ENCODE measurements at regions not wholly inside any gene's neighbourhood (a gene's known extent, or its start where the extent isn't known, plus 50 kb on each side); places are given as distances from the start of the nearest gene placed in this dataset.
"Not testable (repeated sequence)": the region's sequence is repeated elsewhere in the genome, so short reads cannot be mapped to it uniquely, and the experiment has no call there.

- Histone ChIP-seq H3K27me3 (no peaks in the 10 kb centered on the region), H3K9me3 (no peaks in the 10 kb centered on the region), H3K4me3 (no peak overlapping the region), H3K4me1 (no peaks in the 10 kb centered on the region), H3K27ac (no peak overlapping the region), H3K36me3 (no peaks in the 10 kb centered on the region)
- WGBS, 2 donors, result 63 to 74% methylated on average over 2 of the region's 2 CpGs
- no peak for TF ChIP-seq EP300 (IDR thresholded peaks at IDR 0.05)
- TF ChIP-seq POLR2AphosphoS5 (IDR thresholded peaks at IDR 0.05), result no peak
- TF ChIP-seq POLR2A (IDR thresholded peaks at IDR 0.05), result no peak
- no peak for TF ChIP-seq CTCF (IDR thresholded peaks at IDR 0.05)
- DNase-seq, result no peak
- intact Hi-C loops (cut with DNase I), result no loop called here
Measured at GRCh38 chr1:121448851-121449250, 264.1 kb downstream of the SRGAP2C start.

- Histone ChIP-seq H3K9me3 (no peaks in the 10 kb centered on the region), H3K4me1 (no peaks in the 10 kb centered on the region), H3K36me3 (no peaks in the 10 kb centered on the region), H3K27me3 (no peaks in the 10 kb centered on the region), H3K4me3 (no peak overlapping the region), H3K27ac (no peak overlapping the region)
- DNase-seq, result no peak
- WGBS, 2 donors, result 98% methylated on average over 1 of the region's 1 CpG
- intact Hi-C loops (cut with DNase I), result no loop called here
- TF ChIP-seq EP300 (IDR thresholded peaks at IDR 0.05) (no peak), POLR2AphosphoS5 (IDR thresholded peaks at IDR 0.05) (no peak), CTCF (IDR thresholded peaks at IDR 0.05) (no peak), POLR2A (IDR thresholded peaks at IDR 0.05) (no peak)
Measured at GRCh38 chr1:121452484-121452883, 267.7 kb downstream of the SRGAP2C start.

- intact Hi-C loops (cut with DNase I), result no loop called here
- Histone ChIP-seq H3K27ac (no peak overlapping the region), H3K36me3 (no peaks in the 10 kb centered on the region), H3K4me1 (no peaks in the 10 kb centered on the region), H3K4me3 (no peak overlapping the region), H3K9me3 (no peaks in the 10 kb centered on the region), H3K27me3 (no peaks in the 10 kb centered on the region)
- 23 to 25% methylated on average over 2 of the region's 2 CpGs for WGBS, 2 donors
- DNase-seq, result no peak
- TF ChIP-seq EP300 (IDR thresholded peaks at IDR 0.05) (no peak), CTCF (IDR thresholded peaks at IDR 0.05) (no peak), POLR2AphosphoS5 (IDR thresholded peaks at IDR 0.05) (no peak), POLR2A (IDR thresholded peaks at IDR 0.05) (no peak)
Measured at GRCh38 chr1:121458291-121459048, 273.7 kb downstream of the SRGAP2C start.

- intact Hi-C loops (cut with DNase I), result no loop called here
- H3K36me3 ChIP-seq, result no peaks in the 10 kb centered on the region
- no peaks in the 10 kb centered on the region for H3K4me1 ChIP-seq
- H3K27me3 ChIP-seq, result no peaks in the 10 kb centered on the region
- no peak for TF ChIP-seq EP300 (IDR thresholded peaks at IDR 0.05)
- TF ChIP-seq POLR2A (IDR thresholded peaks at IDR 0.05), result no peak
- TF ChIP-seq POLR2AphosphoS5 (IDR thresholded peaks at IDR 0.05), result no peak
- TF ChIP-seq CTCF (IDR thresholded peaks at IDR 0.05), result no peak
- H3K27ac ChIP-seq, result no peak overlapping the region
- H3K4me3 ChIP-seq, result no peak overlapping the region
- no peak for DNase-seq
- no peaks in the 10 kb centered on the region for H3K9me3 ChIP-seq
- whole genome bisulfite sequencing, 2 donors, result 78 to 85% methylated on average over 2 of the region's 2 CpGs
Measured at GRCh38 chr1:121459235-121459634, 274.5 kb downstream of the SRGAP2C start.

- WGBS, 2 donors, result 66 to 67% methylated on average over 1 of the region's 1 CpG
- H3K4me3 ChIP-seq; H3K4me1 ChIP-seq; H3K9me3 ChIP-seq; H3K27ac ChIP-seq; intact Hi-C loops (cut with DNase I); H3K27me3 ChIP-seq; DNase-seq; H3K36me3 ChIP-seq: not testable (repeated sequence)
Measured at GRCh38 chr1:121469395-121469794, 284.6 kb downstream of the SRGAP2C start.

GRCh38 chr1:121470401-121470800 is 285.6 kb downstream of the SRGAP2C start:
- intact Hi-C loops (cut with DNase I); H3K4me1 ChIP-seq; H3K36me3 ChIP-seq; H3K27ac ChIP-seq; DNase-seq; H3K27me3 ChIP-seq; H3K4me3 ChIP-seq; H3K9me3 ChIP-seq: not testable (repeated sequence)
- 73 to 75% methylated on average over 2 of the region's 2 CpGs for WGBS, 2 donors

Data from sigmoid colon (tissue), 6 donors.